Stimulated activated naive CD8-positive, alpha-beta T cell treated with anti-CD3 and anti-CD28 coated beads, Interleukin-15, amount 100 ng/mL, for 72 hours (primary cell): ENCODE measurements at regions not wholly inside any gene's neighbourhood (a gene's known extent, or its start where the extent isn't known, plus 50 kb on each side); places are given as distances from the start of the nearest gene placed in this dataset.

Experiments
- ATAC-seq: fragments of 150-1000 bp; cut with Tn5 transposase; 2 replicates; pipeline ENCODE4 v1.10.0; 2021; ENCODE audit warnings: mild to moderate bottlenecking, moderate library complexity
- DNase-seq, 2 donors: peaks; one replicate each; pipeline ENCODE4 v3.0.0; 2021 to 2022
- H3K27ac Mint-ChIP-seq, 2 donors: one replicate each; pipeline ENCODE4 v1.8.0; 2022; ENCODE audit warnings: mild to moderate bottlenecking in 2 of 2, mixed read lengths in 2 of 2, moderate library complexity in 2 of 2
- H3K27me3 Mint-ChIP-seq: one replicate; pipeline ENCODE4 v1.8.0; 2022; ENCODE audit warnings: mixed read lengths
- H3K4me1 Mint-ChIP-seq: one replicate; pipeline ENCODE4 v1.8.0; 2022; ENCODE audit warnings: mild to moderate bottlenecking, mixed read lengths
- H3K4me3 Mint-ChIP-seq, 2 donors: one replicate each; pipeline ENCODE4 v1.8.0; 2022; ENCODE audit warnings: mild to moderate bottlenecking in 2 of 2, mixed read lengths in 2 of 2, moderate library complexity in 1 of 2
- H3K9me3 Mint-ChIP-seq, 2 donors: one replicate each; pipeline ENCODE4 v1.8.0; 2022; ENCODE audit warnings: mixed read lengths in 2 of 2

DNA sequence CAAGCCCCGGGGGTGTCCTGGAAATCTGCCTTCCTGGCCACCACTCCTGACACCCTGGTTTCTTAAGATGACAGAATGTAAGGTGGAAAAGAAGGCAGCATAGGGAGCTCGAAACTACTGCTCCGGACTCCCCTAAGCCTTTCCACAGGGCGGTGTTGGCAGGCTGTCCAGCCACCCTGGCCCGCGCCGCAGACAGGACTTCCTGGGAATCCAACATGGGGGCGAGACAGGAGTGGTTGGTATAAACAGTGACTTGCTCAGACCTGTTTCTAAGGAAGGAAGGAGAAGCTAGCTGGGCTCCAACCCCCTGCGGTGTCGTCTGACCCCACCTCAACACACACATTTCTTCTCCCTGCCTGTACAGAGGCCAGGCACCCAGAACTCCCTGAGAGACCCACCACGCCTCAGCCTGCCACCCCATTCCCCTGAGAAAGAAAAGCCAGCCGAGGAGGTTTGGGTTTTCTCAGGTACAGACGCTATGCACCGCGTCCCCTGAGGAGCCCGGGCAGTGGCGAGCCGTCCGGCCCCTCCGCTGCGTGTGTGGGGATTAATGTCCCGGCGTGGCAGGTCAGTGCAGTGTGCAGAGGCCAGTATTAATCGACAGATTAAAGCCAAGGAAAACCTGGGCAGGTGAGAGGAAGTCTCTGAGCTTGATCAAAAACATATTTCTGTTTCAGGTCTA is 349.6 kb upstream of the MKI67 start:
- Mint-ChIP-seq H3K4me3 (no peak overlapping the region), H3K9me3 (no peaks in the 10 kb centered on the region), H3K27ac (no peak overlapping the region), H3K4me1 (no peaks in the 10 kb centered on the region), H3K27me3 (peaks cover 6% of the 10 kb centered on the region)
- ATAC-seq (no peak), DNase-seq (no peak)

DNA sequence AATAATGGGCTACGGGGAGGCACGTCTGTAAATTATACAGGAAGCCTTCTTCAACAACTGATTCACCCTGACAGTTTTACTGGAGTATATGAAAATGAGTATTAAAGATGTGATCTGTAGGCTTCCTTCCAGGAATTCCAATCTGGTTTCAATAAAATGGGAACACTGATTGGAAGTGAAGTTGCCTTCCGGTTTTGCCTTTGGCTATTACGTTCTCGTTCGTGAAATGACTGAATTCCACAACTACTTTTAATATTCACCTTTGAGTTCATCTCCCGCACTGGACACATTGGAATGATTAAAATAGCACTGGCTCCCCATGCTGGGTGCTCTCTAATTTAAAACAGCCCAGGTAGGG is 350.1 kb upstream of the MKI67 start:
- Mint-ChIP-seq H3K4me3 (no peak overlapping the region), H3K9me3 (no peaks in the 10 kb centered on the region), H3K27ac (no peak overlapping the region), H3K4me1 (no peaks in the 10 kb centered on the region), H3K27me3 (peaks cover 8% of the 10 kb centered on the region)
- DNase-seq (no peak), ATAC-seq (no peak)

DNA sequence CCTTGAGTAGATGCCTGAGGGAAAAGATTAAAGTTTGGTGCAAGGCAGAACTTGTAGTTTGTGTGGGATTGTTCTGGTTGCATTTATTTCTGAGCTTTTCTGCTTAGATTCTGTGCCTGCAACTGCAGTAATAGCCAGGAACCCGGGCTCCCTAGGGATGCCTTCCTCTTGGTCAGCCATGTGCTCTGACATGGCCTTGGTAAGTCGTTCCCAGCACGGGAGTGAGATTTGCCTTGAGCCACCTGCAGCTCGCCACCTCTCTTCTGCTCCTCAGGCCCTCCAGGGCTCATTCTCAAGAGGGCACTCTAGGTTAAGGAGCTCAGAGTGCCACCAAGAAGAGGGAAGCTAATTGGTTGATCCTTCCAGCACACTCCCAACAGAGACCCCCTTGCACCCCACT is 350.6 kb upstream of the MKI67 start:
- H3K9me3 Mint-ChIP-seq = no peaks in the 10 kb centered on the region
- no peak overlapping the region for H3K4me3 Mint-ChIP-seq
- peaks cover 8% of the 10 kb centered on the region for H3K27me3 Mint-ChIP-seq
- DNase-seq (no peak), ATAC-seq (no peak)
- H3K4me1 Mint-ChIP-seq = no peaks in the 10 kb centered on the region
- no peak overlapping the region for H3K27ac Mint-ChIP-seq

DNA sequence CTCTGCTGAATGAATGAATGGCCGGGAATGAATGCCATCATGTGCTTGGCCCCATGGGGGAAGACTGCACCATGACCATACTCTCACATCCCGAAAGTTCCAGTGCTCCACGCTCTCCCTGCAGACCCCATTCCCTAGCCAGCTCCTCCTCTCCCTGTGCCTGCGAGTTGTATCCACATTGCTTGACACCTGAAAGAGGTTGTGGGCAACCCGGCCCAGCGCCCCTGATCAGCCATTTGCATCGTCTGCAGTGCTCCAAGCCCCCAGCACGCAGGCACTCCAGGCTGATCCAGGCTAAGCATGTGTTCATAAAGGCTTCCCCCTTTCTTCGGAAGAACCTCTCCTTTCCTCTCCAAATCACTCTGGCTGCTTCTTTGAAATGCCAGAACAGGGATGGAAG is 354.4 kb upstream of the MKI67 start:
- no peak overlapping the region for H3K4me3 Mint-ChIP-seq
- H3K9me3 Mint-ChIP-seq = no peaks in the 10 kb centered on the region
- no peaks in the 10 kb centered on the region for H3K4me1 Mint-ChIP-seq
- peaks cover 8% of the 10 kb centered on the region for H3K27me3 Mint-ChIP-seq
- no peak for DNase-seq
- no peak overlapping the region for H3K27ac Mint-ChIP-seq
- ATAC-seq = no peak

DNA sequence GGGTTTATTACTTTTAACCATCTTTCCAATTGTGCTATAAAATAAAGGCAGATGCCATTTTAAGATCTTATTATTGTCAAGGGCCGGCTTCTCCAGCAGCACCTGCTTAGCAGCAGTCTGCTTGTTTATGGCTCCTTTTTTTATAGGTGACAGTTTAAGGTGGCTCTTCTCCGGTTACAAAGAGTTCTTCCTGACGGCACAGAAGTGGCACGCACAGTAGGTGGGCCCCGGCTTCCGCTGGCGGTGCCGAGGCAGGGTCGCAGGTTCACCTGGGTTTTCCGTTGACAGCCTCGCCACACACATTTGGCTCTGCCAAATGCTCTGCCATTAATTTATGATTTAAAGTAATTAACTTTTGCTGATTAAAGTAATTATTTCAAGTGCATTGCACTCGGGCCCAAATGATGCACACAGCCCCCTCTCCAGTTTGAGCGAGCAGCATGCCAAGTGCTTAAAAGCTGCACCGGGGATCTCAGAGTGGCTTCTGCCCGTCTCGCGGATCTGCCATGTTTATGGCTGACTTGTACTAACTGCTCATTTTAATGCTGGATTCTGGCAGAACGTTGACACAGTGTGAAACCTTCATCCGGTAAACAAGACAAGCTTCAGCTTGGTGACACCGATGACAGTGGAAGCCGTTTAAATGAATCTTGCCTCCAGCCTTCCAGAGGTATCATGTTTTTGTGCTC is 355.1 kb upstream of the MKI67 start:
- no peak for ATAC-seq

DNA sequence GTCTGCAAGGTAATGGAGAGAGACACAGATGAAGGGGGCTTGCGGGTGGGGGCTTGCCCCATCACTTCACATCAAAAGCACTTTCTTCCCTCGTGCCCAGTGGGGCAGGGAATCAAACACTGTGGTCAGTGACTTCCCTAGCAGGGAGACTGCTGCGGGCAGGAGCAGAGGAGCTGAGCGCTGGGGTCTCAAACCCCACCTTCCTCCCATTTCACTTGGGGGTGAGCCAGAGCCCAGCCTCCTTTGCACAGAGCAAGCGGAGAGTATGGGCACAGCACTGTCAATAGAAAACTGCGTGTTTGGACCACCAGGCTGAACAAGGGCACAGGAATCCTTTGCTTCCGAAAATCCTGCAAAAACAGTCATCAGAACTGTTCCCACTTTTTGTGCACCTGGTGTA is 355.8 kb upstream of the MKI67 start:
- Mint-ChIP-seq H3K4me1 (no peaks in the 10 kb centered on the region), H3K9me3 (no peaks in the 10 kb centered on the region), H3K27ac (no peak overlapping the region), H3K27me3 (peaks cover 8% of the 10 kb centered on the region), H3K4me3 (no peak overlapping the region)
- ATAC-seq = no peak
- no peak for DNase-seq

More for the DNA sequence above, 355.1 kb upstream of the MKI67 start:
- Mint-ChIP-seq H3K9me3 (no peaks in the 10 kb centered on the region), H3K27me3 (peaks cover 8% of the 10 kb centered on the region), H3K27ac (no peak overlapping the region), H3K4me1 (no peaks in the 10 kb centered on the region), H3K4me3 (no peak overlapping the region)
- DNase-seq = no peak

DNA sequence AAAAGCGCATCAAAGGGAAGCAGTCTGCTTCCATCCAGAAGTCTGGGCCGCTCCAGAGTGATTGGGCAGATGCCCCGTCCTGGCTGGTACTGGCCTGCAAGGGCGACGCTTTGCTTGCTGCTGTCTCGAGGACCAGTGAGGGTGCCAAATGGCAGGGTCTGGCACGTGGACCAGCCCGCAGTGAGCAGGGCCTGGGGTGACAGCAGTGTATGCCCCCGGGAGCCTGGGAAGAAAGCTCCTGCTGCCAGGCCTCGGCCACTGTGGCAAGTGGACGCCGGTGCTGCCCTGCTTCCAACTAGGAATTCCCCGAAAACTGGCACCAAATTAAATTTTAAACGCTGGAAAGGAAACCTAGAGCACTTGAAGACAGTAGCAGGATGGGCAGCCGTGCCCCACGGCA is 357.0 kb upstream of the MKI67 start:
- no peak overlapping the region for H3K27ac Mint-ChIP-seq
- ATAC-seq (no peak), DNase-seq (no peak)
- H3K4me1 Mint-ChIP-seq = no peaks in the 10 kb centered on the region
- no peak overlapping the region for H3K4me3 Mint-ChIP-seq
- H3K9me3 Mint-ChIP-seq = no peaks in the 10 kb centered on the region
- peaks cover 8% of the 10 kb centered on the region for H3K27me3 Mint-ChIP-seq

DNA sequence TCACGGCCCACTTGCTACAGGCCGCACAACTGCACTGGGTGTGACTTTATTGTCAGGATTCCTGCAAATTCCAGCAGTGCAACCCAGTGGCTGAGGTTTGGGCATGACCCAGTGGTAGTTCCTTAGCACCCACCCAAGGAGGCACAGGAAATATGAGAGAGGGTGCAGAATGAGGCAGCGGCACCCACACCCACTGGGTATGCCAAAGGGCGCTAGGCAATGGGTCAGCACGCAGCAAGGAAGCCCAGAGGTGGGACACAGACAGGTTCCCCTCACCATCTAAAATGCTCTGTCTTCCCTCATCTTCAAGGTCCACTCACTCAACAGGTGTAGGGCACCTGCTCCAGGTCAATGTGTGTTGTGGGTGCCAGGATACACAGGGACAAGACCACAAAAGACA is 357.8 kb upstream of the MKI67 start:
- no peaks in the 10 kb centered on the region for H3K9me3 Mint-ChIP-seq
- H3K27ac Mint-ChIP-seq = no peak overlapping the region
- peaks cover 8% of the 10 kb centered on the region for H3K27me3 Mint-ChIP-seq
- ATAC-seq = no peak
- no peaks in the 10 kb centered on the region for H3K4me1 Mint-ChIP-seq
- no peak overlapping the region for H3K4me3 Mint-ChIP-seq
- DNase-seq = no peak

DNA sequence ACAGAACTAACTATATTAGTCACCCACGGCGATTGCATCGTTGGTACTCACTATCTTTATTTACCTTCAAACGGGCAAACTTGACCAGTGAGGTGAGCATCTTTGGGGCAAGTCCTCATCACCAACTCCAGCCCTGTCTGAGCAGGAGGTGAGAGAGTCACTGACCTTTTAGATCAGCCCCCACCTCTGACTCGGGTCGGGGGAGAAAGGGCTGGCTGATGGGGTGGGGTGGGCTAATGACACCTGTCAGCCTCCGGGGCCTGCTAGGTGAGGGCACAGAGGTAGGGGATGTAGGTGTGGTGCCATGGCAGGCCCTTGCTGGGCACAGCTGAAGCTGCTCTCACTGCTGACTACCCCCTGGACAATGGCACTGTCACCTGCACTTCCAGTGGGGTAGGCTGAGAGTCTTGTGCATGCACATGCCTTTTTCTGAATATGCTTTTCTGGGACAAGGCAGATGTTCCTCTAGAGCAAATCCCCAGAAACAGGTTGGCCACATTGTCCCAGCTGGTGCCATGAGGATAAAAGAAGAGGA is 359.5 kb upstream of the MKI67 start:
- H3K4me1 Mint-ChIP-seq = no peaks in the 10 kb centered on the region
- no peak for ATAC-seq

DNA sequence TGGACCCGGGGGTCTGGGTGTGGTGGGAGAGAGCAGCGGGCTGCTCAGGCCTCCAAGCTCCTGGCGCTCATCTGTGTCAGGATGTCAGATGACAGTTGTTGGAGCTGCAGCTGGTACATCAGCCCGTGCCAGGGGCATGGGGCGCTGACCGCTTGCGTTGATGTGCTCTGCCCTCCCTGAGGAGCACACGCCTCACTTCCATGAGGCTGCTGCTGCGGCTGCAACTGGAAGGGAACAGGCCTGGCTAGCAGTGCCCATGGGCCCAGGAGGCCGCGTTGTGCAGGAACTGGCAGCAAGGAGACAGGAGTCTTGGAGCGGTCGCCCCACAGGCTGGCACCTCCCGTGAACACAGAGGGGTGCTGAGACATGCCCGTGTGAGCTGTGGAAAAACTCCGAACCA is 361.3 kb upstream of the MKI67 start:
- no peak for ATAC-seq
- H3K4me3 Mint-ChIP-seq = no peak overlapping the region
- no peak overlapping the region for H3K27ac Mint-ChIP-seq
- no peaks in the 10 kb centered on the region for H3K27me3 Mint-ChIP-seq
- H3K9me3 Mint-ChIP-seq = no peaks in the 10 kb centered on the region
- DNase-seq = no peak
- no peaks in the 10 kb centered on the region for H3K4me1 Mint-ChIP-seq

More for the DNA sequence above, 359.5 kb upstream of the MKI67 start:
- Mint-ChIP-seq H3K4me3 (no peak overlapping the region), H3K27me3 (peaks cover 3% of the 10 kb centered on the region), H3K9me3 (no peaks in the 10 kb centered on the region), H3K27ac (no peak overlapping the region)
- DNase-seq = no peak

DNA sequence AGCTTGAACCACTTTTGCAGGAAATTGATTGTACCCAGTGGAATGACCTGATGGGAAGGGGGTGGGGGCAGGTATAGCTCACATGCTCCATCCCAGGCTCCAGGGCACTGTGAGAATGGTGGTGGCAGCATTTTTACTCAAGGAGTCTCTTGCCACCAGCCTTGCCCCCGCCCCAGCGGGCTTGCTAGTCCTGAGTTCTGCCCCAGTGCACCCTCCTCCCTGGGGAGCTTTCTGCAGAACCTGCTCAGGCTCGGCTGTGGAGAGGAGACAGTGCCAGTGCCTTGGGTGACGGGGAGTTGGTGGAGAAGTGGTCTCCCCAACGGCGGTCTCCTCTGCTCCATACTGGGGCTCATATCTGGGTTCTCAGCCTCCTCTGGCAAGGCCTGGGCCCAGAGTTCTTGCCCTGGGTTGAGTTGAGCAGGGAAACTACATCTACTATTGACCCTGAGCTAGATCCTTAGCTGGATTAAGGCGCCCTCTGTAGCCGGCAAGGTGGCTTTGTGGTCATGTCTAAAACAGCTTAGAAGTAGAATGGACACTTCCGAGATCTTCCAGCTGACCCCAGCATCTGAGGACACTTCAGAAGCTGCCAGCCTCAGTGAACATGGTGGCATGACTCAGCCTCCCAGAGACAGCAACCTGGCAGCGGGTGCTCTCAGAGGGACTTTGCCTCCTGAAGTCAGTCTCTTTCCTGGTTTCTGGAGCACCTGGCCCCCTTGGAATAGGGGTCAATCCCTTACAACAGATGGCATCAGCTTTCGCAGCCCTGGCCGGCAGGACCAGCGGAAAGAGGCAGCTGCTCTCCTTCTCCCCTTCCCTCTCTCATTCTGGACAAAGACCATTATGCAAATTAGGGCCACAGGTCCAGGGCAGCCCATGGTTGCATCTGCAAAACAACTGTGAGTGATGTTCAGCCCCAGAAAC is 363.4 kb upstream of the MKI67 start:
- no peak overlapping the region for H3K27ac Mint-ChIP-seq
- H3K4me1 Mint-ChIP-seq = no peaks in the 10 kb centered on the region
- H3K9me3 Mint-ChIP-seq = no peaks in the 10 kb centered on the region
- DNase-seq (no peak), ATAC-seq (no peak)
- no peak overlapping the region for H3K4me3 Mint-ChIP-seq
- H3K27me3 Mint-ChIP-seq = no peaks in the 10 kb centered on the region

DNA sequence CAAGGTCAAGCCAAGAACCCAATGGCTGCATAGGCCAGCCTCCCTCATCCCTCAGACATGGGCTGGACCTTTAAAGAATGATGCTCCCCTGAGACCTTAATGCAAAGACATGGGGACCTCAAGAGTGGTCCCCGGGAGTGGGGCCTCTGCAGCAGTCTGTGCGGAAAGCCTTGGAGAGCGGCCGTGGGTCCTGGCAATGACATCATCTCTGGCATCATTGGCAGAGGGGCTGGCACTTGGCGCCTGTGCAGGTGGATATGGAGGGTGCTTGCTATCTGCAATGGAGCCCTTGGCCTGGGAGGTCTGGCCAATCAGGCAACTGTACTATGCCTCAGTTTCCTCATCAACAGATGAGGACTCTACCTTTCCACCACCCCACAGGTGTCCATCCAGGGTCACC is 365.5 kb upstream of the MKI67 start:
- no peak for DNase-seq
- ATAC-seq = no peak
- Mint-ChIP-seq H3K27me3 (no peaks in the 10 kb centered on the region), H3K4me1 (no peaks in the 10 kb centered on the region), H3K27ac (no peak overlapping the region), H3K4me3 (no peak overlapping the region), H3K9me3 (no peaks in the 10 kb centered on the region)

DNA sequence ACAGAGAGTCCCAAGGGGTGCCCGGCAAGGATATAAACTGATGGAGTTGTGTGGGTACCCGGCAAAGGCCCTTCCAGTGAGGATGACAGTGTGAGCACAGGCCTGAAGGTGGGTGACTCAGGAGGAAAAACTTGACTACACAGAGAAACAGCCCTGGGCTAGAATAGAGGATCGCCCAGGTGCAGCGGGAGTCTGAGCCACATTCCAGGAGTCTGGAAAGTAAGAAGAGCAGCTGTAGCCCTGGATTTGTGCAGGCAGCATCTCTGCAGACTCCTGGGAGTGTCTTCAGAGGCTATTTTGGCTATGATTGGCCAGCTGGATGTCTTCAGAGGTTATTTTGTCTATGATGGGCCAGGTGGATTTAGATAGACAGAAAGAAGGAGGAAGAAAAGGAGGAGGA is 367.6 kb upstream of the MKI67 start:
- Mint-ChIP-seq H3K4me1 (no peaks in the 10 kb centered on the region), H3K4me3 (no peak overlapping the region), H3K9me3 (no peaks in the 10 kb centered on the region), H3K27me3 (no peaks in the 10 kb centered on the region), H3K27ac (peak overlapping the region in 1 of 2 donors; percentile 4)
- ATAC-seq = no peak
- no peak for DNase-seq

DNA sequence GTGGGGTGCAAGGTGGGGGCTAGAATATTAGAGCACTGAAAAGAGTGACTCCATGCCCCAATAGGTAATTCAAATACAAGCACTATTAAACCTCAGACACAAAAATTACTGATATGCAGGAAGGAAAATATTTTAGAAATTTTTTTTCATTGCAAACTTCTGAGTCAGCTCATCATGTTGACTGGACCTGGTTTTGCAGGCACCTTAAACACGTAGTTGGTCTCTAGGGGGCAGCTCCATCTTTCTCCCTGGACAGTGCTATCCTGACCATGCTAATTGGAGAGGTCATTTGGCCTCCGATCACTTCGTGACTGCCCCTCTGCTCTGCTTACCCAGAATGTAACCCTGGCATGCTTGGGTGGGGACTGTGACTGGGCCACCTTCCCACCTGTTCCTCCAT is 368.4 kb upstream of the MKI67 start:
- Mint-ChIP-seq H3K9me3 (no peaks in the 10 kb centered on the region), H3K4me3 (no peak overlapping the region), H3K27ac (no peak overlapping the region), H3K27me3 (no peaks in the 10 kb centered on the region), H3K4me1 (no peaks in the 10 kb centered on the region)
- ATAC-seq (no peak), DNase-seq (no peak)

DNA sequence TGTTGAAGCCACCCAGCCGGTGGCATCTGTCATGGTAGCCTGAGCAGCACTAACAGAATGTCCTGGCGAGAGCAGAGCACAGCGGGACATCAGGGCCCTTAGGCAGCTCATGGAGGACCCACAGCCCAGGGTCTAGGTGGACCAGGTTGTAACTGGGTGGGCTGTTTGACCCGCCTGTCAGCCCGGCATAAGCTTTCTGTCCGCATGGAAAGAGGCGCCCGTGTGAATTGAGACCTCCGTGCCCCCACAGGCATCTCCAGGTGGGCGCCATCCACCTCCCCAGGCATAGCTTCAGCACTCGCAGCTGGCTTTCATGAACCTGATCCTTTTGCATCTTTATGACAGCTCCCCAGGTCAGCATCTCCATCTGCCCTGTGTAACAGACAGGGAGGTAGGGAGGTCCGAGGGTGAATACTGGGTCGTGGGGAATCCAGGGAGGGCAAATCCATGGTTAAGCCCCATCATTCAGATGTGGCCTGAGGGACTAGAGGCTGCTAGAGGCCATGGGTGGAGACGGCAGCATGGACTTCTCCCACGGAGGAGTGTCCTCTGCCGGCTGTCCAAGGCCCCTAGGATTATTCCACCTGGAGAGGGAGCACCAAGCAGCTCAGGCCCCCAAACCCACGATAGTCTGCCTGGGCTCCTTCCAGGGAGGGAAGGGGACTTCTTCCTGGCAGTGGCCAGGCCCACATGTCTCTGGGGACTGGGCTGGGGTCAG is 371.6 kb upstream of the MKI67 start:
- no peak overlapping the region for H3K4me3 Mint-ChIP-seq
- no peaks in the 10 kb centered on the region for H3K27me3 Mint-ChIP-seq
- no peak for ATAC-seq
- no peaks in the 10 kb centered on the region for H3K9me3 Mint-ChIP-seq
- no peaks in the 10 kb centered on the region for H3K4me1 Mint-ChIP-seq
- DNase-seq = no peak
- no peak overlapping the region for H3K27ac Mint-ChIP-seq
